ENCODE measurements at regions not wholly inside any gene's neighbourhood (a gene's known extent, or its start where the extent isn't known, plus 50 kb on each side); places are given as distances from the start of the nearest gene placed in this dataset.

- H3K27me3 ChIP-seq (replicated peaks; ENCODE audit: insufficient read depth, low read depth, low read length, poor library complexity): no peaks in the 10 kb centered on the region
- intact Hi-C loops (cut with micrococcal nuclease; ENCODE audit: unreplicated experiment): no loop called here
- POLR2A ChIA-PET (ENCODE audit: low non-redundant PET): no interaction called here
- DNase-seq (ENCODE audit: low spot score): no peak
- no peak overlapping the region for H3K27ac ChIP-seq (ENCODE audit: low read depth, low read length, poor library complexity, severe bottlenecking)
- TF ChIP-seq, protein P1, sequence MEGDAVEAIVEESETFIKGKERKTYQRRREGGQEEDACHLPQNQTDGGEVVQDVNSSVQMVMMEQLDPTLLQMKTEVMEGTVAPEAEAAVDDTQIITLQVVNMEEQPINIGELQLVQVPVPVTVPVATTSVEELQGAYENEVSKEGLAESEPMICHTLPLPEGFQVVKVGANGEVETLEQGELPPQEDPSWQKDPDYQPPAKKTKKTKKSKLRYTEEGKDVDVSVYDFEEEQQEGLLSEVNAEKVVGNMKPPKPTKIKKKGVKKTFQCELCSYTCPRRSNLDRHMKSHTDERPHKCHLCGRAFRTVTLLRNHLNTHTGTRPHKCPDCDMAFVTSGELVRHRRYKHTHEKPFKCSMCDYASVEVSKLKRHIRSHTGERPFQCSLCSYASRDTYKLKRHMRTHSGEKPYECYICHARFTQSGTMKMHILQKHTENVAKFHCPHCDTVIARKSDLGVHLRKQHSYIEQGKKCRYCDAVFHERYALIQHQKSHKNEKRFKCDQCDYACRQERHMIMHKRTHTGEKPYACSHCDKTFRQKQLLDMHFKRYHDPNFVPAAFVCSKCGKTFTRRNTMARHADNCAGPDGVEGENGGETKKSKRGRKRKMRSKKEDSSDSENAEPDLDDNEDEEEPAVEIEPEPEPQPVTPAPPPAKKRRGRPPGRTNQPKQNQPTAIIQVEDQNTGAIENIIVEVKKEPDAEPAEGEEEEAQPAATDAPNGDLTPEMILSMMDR (conservative IDR thresholded peaks at IDR 0.05; ENCODE audit: low read depth, low read length): no peak
- TF ChIP-seq EZH2 (IDR thresholded peaks at IDR 0.05; ENCODE audit: borderline replicate concordance, low read depth, low read length, poor library complexity, severe bottlenecking): no peak
- H3K36me3 ChIP-seq (ENCODE audit: insufficient read depth, low read length, poor library complexity, severe bottlenecking): no peaks in the 10 kb centered on the region
- CTCF ChIA-PET: no interaction called here
- H3K4me3 ChIP-seq (ENCODE audit: low read depth, low read length, poor library complexity, severe bottlenecking): no peak overlapping the region
- H3K4me1 ChIP-seq (ENCODE audit: insufficient read depth, low read length, poor library complexity, severe bottlenecking): no peaks in the 10 kb centered on the region
- BruUV-seq (replicated peaks): no TSS peak
- H3K9me3 ChIP-seq (ENCODE audit: low read depth, low read length, poor library complexity, severe bottlenecking): no peaks in the 10 kb centered on the region
Measured at GRCh38 chr13:84940167-84940566, 859.1 kb downstream of the SLITRK6 start.

DNA sequence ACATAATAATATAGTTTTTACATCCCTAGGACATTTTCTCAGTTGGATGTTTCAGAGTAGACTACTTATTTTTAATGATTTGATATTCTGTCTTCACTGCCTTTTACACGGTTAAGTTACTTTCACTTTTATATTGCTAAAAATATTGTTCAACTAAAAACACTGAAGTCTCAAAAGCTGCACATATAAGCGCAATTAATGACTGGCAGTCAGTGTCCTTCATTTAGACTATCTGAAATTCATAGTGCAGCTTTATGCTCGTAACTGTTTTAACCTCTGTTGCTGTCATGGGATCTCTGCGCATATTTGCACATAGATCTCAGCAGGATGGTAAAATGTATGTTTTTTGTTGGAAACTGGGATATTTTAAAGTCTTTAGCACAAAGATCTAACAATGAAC, 864.3 kb downstream of the SLITRK6 start:
- H3K9me3 ChIP-seq (ENCODE audit: low read depth, low read length, poor library complexity, severe bottlenecking): no peaks in the 10 kb centered on the region
- TF ChIP-seq, protein P1 (conservative IDR thresholded peaks at IDR 0.05; ENCODE audit: low read depth, low read length): no peak
- no peak for TF ChIP-seq EZH2 (IDR thresholded peaks at IDR 0.05; ENCODE audit: borderline replicate concordance, low read depth, low read length, poor library complexity, severe bottlenecking)
- intact Hi-C loops (cut with micrococcal nuclease; ENCODE audit: unreplicated experiment): no loop called here
- no peaks in the 10 kb centered on the region for H3K27me3 ChIP-seq (replicated peaks; ENCODE audit: insufficient read depth, low read depth, low read length, poor library complexity)
- no peak for DNase-seq (ENCODE audit: low spot score)
- CTCF ChIA-PET: no interaction called here
- no peak overlapping the region for H3K27ac ChIP-seq (ENCODE audit: low read depth, low read length, poor library complexity, severe bottlenecking)
- no peak overlapping the region for H3K4me3 ChIP-seq (ENCODE audit: low read depth, low read length, poor library complexity, severe bottlenecking)
- BruUV-seq (replicated peaks): no TSS peak
- no peaks in the 10 kb centered on the region for H3K36me3 ChIP-seq (ENCODE audit: insufficient read depth, low read length, poor library complexity, severe bottlenecking)
- POLR2A ChIA-PET (ENCODE audit: low non-redundant PET): no interaction called here
- no peaks in the 10 kb centered on the region for H3K4me1 ChIP-seq (ENCODE audit: insufficient read depth, low read length, poor library complexity, severe bottlenecking)

DNA sequence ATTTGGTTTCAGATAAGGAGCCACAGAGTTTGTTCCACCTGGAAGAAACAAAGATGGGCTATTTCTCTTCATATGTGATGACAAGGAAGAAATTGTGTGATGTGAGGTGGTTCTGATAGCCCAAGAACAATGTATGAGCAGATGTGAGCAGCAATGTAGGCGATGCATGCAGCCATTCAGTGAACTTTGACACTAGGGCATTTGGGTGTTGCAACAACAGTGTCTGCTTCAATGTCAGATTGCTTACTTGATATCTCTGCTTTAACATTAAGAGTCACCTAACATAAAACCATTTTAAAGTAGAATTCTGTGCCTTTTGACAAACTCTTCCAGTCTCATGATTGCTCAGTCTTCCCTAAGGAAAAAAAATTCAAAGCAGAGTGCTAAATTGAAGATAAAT, 865.4 kb downstream of the SLITRK6 start:
- BruUV-seq (replicated peaks): no TSS peak
- no peaks in the 10 kb centered on the region for H3K27me3 ChIP-seq (replicated peaks; ENCODE audit: insufficient read depth, low read depth, low read length, poor library complexity)
- no peaks in the 10 kb centered on the region for H3K36me3 ChIP-seq (ENCODE audit: insufficient read depth, low read length, poor library complexity, severe bottlenecking)
- no peaks in the 10 kb centered on the region for H3K4me1 ChIP-seq (ENCODE audit: insufficient read depth, low read length, poor library complexity, severe bottlenecking)
- no peak overlapping the region for H3K27ac ChIP-seq (ENCODE audit: low read depth, low read length, poor library complexity, severe bottlenecking)
- CTCF ChIA-PET: no interaction called here
- DNase-seq (ENCODE audit: low spot score): no peak
- no peaks in the 10 kb centered on the region for H3K9me3 ChIP-seq (ENCODE audit: low read depth, low read length, poor library complexity, severe bottlenecking)
- intact Hi-C loops (cut with micrococcal nuclease; ENCODE audit: unreplicated experiment): no loop called here
- TF ChIP-seq EZH2 (IDR thresholded peaks at IDR 0.05; ENCODE audit: borderline replicate concordance, low read depth, low read length, poor library complexity, severe bottlenecking): no peak
- TF ChIP-seq, protein P1 (conservative IDR thresholded peaks at IDR 0.05; ENCODE audit: low read depth, low read length): no peak
- H3K4me3 ChIP-seq (ENCODE audit: low read depth, low read length, poor library complexity, severe bottlenecking): no peak overlapping the region
- POLR2A ChIA-PET (ENCODE audit: low non-redundant PET): no interaction called here
